ENCODE measurements at regions not wholly inside any gene's neighbourhood (a gene's known extent, or its start where the extent isn't known, plus 50 kb on each side); places are given as distances from the start of the nearest gene placed in this dataset.

- in situ Hi-C loops (cut with HindIII; ENCODE audit: low pct_unique_long_range_greater_than_20kb, low sequenced_read_pairs) (no loop called here), intact Hi-C loops (cut with micrococcal nuclease; ENCODE audit: unreplicated experiment) (no loop called here)
- ChIA-PET POLR2A (no interaction called here), CTCF (no interaction called here)
- Histone ChIP-seq H3K9me3 (ENCODE audit: control insufficient read depth, insufficient read depth, low read depth, low read length) (no peaks in the 10 kb centered on the region), H3K36me3 (ENCODE audit: control insufficient read depth, insufficient read depth, low read length) (no peaks in the 10 kb centered on the region), H3K27me3 (ENCODE audit: control insufficient read depth, insufficient read depth, low read length) (no peaks in the 10 kb centered on the region), H3K4me3 (ENCODE audit: low read depth in 2 of 2, low read length in 2 of 2) (no peak overlapping the region), H3K4me1 (ENCODE audit: control insufficient read depth, insufficient read depth, low read length) (no peaks in the 10 kb centered on the region), H3K27ac (ENCODE audit: low read length) (no peak overlapping the region)
- BruUV-seq (replicated peaks) = no TSS peak
- ATAC-seq (no peak), DNase-seq (ENCODE audit: low read depth, low spot score) (no peak)
- TF ChIP-seq, protein P1, sequence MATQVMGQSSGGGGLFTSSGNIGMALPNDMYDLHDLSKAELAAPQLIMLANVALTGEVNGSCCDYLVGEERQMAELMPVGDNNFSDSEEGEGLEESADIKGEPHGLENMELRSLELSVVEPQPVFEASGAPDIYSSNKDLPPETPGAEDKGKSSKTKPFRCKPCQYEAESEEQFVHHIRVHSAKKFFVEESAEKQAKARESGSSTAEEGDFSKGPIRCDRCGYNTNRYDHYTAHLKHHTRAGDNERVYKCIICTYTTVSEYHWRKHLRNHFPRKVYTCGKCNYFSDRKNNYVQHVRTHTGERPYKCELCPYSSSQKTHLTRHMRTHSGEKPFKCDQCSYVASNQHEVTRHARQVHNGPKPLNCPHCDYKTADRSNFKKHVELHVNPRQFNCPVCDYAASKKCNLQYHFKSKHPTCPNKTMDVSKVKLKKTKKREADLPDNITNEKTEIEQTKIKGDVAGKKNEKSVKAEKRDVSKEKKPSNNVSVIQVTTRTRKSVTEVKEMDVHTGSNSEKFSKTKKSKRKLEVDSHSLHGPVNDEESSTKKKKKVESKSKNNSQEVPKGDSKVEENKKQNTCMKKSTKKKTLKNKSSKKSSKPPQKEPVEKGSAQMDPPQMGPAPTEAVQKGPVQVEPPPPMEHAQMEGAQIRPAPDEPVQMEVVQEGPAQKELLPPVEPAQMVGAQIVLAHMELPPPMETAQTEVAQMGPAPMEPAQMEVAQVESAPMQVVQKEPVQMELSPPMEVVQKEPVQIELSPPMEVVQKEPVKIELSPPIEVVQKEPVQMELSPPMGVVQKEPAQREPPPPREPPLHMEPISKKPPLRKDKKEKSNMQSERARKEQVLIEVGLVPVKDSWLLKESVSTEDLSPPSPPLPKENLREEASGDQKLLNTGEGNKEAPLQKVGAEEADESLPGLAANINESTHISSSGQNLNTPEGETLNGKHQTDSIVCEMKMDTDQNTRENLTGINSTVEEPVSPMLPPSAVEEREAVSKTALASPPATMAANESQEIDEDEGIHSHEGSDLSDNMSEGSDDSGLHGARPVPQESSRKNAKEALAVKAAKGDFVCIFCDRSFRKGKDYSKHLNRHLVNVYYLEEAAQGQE (IDR thresholded peaks at IDR 0.05; ENCODE audit: insufficient read depth in 1 of 2, low read depth in 2 of 2, low read length in 1 of 2) = no peak
- TF ChIP-seq SIN3A (IDR thresholded peaks at IDR 0.05; ENCODE audit: borderline replicate concordance, insufficient read depth, low read depth, low read length) = no peak
- TF ChIP-seq TCF7L2 (IDR thresholded peaks at IDR 0.05; ENCODE audit: low read depth, low read length) = no peak
- TF ChIP-seq, protein P2, sequence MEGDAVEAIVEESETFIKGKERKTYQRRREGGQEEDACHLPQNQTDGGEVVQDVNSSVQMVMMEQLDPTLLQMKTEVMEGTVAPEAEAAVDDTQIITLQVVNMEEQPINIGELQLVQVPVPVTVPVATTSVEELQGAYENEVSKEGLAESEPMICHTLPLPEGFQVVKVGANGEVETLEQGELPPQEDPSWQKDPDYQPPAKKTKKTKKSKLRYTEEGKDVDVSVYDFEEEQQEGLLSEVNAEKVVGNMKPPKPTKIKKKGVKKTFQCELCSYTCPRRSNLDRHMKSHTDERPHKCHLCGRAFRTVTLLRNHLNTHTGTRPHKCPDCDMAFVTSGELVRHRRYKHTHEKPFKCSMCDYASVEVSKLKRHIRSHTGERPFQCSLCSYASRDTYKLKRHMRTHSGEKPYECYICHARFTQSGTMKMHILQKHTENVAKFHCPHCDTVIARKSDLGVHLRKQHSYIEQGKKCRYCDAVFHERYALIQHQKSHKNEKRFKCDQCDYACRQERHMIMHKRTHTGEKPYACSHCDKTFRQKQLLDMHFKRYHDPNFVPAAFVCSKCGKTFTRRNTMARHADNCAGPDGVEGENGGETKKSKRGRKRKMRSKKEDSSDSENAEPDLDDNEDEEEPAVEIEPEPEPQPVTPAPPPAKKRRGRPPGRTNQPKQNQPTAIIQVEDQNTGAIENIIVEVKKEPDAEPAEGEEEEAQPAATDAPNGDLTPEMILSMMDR (IDR thresholded peaks at IDR 0.05) = no peak
- no peak for TF ChIP-seq POLR2AphosphoS5 (IDR thresholded peaks at IDR 0.05; ENCODE audit: low read depth, low read length)
These were observed 386.4 kb downstream of the LMO4 start for GRCh38 chr1:87715052-87715451.

DNA sequence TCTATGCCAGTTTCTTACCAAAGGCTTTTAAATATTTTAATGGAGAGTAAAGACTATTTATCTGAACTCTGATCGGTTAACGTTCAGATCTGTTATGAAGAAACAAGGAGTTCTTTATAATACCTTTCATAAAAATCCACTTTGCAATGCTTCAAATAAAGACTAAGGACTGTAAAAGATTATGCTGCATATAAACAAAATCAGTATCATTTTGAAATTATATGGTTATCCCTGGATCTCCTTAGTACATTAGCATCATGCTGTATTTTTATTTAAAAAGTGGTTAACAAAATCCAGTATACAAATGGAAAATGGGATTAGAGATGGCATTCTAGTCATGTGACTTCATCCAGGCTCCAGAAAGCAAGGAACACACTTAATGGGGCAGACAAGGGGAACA, 386.8 kb downstream of the LMO4 start:
- H3K36me3 ChIP-seq (ENCODE audit: control insufficient read depth, insufficient read depth, low read length) = no peaks in the 10 kb centered on the region
- ATAC-seq (no peak), DNase-seq (ENCODE audit: low read depth, low spot score) (no peak)
- intact Hi-C loops (cut with micrococcal nuclease; ENCODE audit: unreplicated experiment) (no loop called here), in situ Hi-C loops (cut with HindIII; ENCODE audit: low pct_unique_long_range_greater_than_20kb, low sequenced_read_pairs) (no loop called here)
- no TSS peak for BruUV-seq (replicated peaks)
- TF ChIP-seq, protein P1 (IDR thresholded peaks at IDR 0.05; ENCODE audit: insufficient read depth in 1 of 2, low read depth in 2 of 2, low read length in 1 of 2) = no peak
- TF ChIP-seq POLR2AphosphoS5 (IDR thresholded peaks at IDR 0.05; ENCODE audit: low read depth, low read length) (no peak), TCF7L2 (IDR thresholded peaks at IDR 0.05; ENCODE audit: low read depth, low read length) (no peak), SIN3A (IDR thresholded peaks at IDR 0.05; ENCODE audit: borderline replicate concordance, insufficient read depth, low read depth, low read length) (no peak)
- TF ChIP-seq, protein P2 (IDR thresholded peaks at IDR 0.05) = no peak
- CTCF ChIA-PET = no interaction called here
- no peak overlapping the region for H3K27ac ChIP-seq (ENCODE audit: low read length)
- POLR2A ChIA-PET = no interaction called here
- H3K4me1 ChIP-seq (ENCODE audit: control insufficient read depth, insufficient read depth, low read length) = no peaks in the 10 kb centered on the region
- no peaks in the 10 kb centered on the region for H3K9me3 ChIP-seq (ENCODE audit: control insufficient read depth, insufficient read depth, low read depth, low read length)
- H3K4me3 ChIP-seq (ENCODE audit: low read depth in 2 of 2, low read length in 2 of 2) = no peak overlapping the region
- no peaks in the 10 kb centered on the region for H3K27me3 ChIP-seq (ENCODE audit: control insufficient read depth, insufficient read depth, low read length)

Data from Panc1 (cell line).